OCI-M1 (cell line): ENCODE measurements at regions not wholly inside any gene's neighbourhood (a gene's known extent, or its start where the extent isn't known, plus 50 kb on each side); places are given as distances from the start of the nearest gene placed in this dataset.

Source experiments
- DNase-seq: peaks from one replicate; lab custom pipeline; 2025; lab: John Stamatoyannopoulos, UW

DNA sequence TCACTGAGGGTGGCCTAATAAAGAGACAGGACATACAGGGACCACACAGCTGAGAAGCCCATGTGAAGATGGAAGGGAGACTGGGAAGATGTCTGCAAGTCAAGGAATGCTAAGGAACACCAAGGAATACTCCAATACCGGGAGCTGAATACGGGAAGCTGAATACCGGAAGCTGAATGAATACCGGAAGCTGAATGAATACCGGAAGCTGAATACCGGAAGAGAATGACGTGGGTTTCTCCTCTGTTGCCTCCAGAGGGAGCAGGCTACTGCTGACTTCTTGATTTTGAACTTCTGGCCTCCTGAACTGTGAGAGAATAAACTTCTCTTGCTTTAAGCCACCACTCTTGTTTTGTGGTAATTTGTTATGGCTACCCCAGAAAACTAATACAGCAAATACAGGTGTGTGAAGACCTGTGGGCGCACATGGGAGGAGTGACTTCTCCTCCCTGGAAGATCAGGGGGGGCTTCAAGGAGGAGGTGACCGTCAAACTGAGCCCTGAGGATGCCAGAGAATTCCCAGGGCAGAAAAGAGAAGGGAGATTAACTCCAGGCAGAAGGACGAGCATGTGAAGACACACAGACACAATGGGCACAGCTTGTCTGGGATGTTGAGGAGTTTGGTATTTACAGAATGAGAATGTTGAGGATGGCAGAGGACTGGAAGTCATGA, 259.9 kb downstream of the IRF8 start:
- peak; percentile 3 for DNase-seq

DNA sequence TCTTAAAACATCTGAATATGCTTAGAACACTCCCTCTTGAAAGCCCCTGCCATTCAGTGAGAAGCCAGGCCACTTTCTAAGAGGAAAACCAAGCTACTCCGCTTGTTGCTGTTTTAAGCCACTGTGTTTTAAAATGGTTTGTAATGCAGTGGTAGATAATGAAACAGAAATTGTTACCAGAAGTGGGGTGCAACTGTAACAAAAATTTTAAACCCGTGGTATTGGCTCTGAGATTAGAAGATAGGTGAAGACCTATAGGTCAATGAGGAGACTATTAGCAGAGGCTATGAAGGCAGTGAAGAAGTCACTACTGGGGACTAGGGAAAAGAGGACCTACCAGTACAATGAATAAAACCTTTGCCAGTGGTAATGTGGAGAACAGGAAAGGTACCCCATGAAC, 266.5 kb downstream of the IRF8 start:
- DNase-seq, result no peak

GRCh38 chr16:86166414-86166813, 267.5 kb downstream of the IRF8 start:
- DNase-seq, result no peak

GRCh38 chr16:86167061-86167460, 268.1 kb downstream of the IRF8 start:
- DNase-seq, result no peak

GRCh38 chr16:86170720-86171119, 271.8 kb downstream of the IRF8 start:
- DNase-seq, result no peak

DNA sequence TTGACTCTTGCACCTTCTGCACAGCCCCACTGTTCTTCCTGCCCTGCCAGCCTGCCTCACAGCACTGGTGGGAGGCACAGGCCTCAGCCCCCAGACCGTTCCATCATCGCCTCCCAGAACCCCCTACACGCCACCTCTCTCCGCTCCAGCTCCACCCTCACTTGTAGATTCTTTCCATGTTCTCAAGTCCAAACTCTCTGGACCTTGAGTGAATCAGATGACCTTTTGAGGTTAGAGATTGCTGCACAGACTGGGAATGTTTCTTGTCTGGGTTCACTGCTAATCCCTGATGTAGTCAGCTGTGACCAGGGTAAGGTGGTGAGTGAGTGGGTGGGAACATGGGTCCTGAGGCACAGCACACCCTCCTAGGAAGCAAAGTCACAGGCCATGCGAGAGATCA, 272.4 kb downstream of the IRF8 start:
- DNase-seq, result no peak

GRCh38 chr16:86175816-86176215, 276.9 kb downstream of the IRF8 start:
- DNase-seq, result no peak

- DNase-seq, result no peak
These were observed 277.5 kb downstream of the IRF8 start for GRCh38 chr16:86176462-86176861.

DNA sequence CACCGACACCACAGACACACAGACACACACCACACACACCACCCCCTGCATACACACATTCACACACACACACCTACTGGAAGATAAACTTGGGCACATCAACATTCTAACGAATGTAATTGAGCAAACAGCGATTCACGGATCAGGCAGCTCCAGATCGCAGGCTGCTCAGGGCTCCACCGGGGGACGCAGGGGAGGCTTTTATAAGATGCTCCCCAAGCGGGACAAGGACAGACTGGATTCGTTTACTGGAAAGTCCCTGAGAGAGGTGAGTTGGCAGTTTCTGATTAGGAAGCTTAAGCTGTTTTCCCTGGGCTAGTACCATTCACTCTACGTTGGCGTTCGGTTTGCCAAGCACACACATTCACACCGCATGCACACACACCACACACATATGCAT, 281.3 kb downstream of the IRF8 start:
- no peak for DNase-seq

- no peak for DNase-seq
These were observed 281.8 kb downstream of the IRF8 start for GRCh38 chr16:86180780-86181179.

DNA sequence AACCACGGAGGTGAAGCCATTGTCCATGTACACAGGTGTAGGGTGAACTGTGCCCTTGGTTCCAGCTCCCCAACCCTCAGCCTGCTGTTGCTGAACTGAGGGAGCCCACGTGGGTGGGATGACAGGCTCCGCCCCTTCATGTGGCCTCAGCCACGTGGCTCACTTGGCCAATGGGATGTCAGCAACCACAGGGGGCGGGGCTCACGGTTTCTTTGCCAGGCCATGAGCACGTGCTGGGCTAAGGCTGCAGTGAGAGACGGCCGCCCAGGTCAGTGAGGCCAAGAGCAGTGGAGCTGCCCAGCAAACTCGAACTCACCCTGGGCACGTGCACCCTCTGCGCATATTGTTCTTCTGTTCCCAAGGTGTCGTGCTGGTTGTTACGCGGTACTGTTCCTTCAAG, 282.6 kb downstream of the IRF8 start:
- no peak for DNase-seq

GRCh38 chr16:86184185-86184584, 285.2 kb downstream of the IRF8 start:
- DNase-seq, result no peak

DNA sequence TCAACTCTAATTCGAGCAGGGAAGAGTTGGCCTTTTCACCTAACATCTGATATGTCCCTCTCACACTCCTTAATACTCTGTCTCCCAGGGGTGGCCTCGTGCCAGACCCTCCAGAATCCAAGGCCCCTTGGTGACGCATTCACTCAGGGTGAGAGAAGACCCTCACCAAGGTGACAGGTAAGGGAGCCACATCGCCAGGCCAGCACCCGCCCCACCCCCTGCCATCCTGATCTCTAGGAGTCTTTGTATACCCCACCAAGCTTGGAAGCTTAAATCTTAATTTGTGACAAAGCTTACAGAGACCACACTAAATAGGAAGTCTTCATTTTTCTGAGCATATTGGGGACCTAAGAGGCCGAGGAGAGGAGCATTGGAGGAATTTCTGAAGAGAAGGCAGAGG, 286.1 kb downstream of the IRF8 start:
- DNase-seq, result no peak

DNA sequence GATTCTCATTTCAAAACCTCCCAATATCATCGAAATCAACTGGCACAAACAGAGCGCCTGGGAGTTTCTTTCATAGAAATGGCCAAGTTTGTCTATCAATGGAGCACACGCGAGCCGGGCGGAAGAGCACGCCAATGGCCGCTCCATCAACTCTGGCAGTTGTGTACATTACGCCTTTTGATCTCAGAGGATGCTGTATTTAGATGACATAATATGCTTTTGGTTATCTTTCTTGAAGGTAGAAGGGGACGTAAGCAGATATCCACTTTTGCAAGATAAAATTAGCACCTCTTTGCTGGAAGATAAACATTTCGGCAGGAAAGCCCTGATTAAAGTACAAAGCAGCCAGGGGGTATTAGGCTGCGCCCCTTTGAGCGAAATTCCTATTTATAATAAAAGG, 287.4 kb downstream of the IRF8 start:
- DNase-seq, result no peak

DNA sequence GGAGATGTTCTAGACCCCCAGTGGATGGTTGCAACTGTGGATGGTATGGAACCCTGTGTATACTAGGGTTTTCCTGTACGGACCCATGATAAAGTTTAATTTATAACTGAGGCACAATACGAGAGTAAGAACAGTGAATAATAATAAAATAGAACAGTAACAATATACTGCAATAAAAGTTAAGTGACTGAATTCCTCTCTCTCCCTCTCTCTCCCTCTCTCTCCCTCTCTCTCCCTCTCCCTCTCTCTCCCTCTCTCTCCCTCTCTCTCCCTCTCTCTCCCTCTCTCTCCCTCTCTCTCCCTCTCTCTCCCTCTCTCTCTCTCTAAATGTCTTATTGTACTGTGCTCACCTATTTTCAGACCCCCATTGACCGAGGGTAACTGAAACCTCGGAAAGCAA, 291.0 kb downstream of the IRF8 start:
- no peak for DNase-seq

- DNase-seq, result no peak
These were observed 292.7 kb downstream of the IRF8 start for GRCh38 chr16:86191663-86192062.

DNA sequence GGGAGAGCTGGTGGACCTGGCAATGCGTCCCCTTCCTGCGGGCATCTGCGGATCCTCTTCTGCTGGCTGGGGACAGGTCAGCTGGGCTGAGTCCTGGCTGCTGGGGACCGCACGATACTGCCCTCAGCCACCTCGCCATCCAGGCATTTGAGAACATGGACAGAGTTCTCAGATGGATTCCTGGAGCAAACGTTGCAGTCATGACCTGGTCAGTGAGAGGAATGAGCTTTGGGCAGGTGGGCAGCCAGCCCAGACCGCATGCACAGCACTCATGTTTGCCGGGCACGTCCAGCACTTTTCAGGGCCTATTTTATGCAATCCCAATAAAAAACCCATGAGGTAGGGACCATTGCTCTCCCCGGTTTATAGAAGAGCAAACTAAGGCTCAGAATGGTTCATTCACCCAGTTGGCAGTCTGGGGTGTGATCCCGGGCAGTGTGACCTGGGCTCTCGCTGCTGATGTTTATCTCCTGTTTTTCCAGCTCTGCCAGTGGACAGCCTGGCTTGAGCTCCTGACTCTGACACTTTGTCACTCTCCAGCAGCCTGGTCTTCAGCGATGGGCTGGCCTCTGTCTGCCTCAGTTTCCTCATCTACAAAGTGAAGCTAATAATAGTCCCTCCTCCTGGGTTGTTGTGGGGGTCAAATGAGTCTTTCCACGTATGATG, 294.7 kb downstream of the IRF8 start:
- no peak for DNase-seq

DNA sequence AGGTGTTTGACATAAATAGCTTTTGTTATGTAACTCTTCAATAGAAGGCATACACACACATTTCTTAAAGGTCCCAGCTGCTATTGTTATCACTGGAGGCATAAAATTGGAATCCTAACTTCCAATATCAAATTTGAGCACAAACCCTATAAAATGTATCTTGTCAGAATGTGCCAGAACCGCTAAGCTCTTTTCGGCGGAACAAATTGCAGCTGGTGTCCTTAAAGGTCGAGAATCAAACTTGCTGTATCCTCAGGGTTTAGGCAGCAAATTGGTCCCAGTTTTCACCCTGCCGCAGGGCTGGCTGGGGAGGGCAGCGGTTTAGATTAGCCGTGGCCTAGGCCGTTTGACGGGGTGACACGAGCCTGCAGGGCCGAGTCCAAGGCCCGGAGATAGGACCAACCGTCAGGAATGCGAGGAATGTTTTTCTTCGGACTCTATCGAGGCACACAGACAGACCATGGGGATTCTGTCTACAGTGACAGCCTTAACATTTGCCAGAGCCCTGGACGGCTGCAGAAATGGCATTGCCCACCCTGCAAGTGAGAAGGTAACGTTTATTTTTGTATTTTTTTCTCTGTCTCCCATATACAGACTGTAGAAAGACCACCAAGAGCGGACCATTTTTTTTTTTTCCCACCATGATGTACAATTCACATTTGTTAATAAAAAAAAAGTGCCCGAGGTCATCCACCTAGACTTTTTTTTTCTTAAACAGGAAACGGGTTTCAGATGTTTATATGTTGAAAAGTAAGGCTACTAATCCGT, 297.1 kb downstream of the IRF8 start:
- no peak for DNase-seq

GRCh38 chr16:86196687-86197391, 297.9 kb downstream of the IRF8 start:
- DNase-seq, result no peak

DNA sequence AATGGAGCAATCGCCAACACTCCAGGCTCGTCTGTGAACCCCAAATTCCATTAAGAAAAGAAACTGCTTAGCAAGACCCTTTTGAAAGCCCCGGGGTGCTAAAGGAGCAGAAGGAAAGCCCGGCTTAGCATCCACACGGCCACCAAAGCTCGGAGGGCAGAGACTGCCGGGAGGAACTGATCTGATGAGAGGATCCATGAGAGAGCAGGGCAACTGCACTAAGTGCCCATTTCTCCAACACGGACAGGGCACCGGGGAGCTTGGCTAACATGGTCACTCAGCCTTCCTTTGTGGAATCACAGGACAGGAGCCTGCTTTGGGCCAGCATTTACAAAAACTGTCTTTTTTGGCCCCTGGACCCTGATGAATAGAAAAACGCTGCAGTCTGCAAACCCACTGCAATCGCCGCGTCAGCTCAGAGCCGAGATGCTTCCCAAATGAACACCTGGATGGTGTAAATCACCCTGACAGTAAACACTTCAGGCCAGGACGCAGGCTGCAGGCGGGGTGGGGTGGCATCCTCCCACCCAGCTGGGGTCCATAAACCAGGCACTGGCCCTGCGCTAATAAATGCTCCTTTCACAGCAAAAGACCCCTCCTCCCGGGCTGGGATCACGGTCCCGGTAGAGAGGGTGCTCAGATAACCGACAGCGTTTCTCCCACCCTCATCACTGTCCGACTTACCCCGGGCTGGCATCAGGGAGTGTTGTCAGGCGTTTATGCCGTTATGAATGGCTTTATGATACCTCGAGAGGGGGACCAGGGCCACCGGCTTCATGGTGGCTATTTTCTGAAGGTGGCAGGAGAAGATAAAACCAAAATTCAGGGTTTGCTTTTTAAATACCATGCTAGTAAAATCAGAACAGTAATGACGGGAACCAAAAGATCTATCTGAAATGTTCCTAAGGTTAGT, 299.5 kb downstream of the IRF8 start:
- DNase-seq, result no peak

DNA sequence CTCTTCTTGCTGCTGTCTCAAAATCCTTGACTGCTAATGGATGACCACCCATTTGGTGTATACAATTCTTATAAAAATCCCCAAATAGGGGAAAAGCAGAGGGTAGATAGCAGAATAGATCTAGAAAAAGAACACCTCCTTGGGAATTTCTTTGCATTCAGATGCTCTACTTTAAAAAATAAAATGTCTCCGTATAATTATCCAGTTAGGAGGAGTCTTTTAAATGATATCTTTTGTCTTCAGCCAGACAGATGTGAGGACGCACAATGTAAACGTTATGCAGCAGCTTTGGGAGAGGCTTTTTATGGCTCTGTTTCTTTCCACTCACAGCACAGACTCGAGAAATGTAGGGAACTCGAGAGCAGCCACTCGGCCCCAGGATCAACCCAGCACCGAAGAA, 300.2 kb downstream of the IRF8 start:
- no peak for DNase-seq
